ENCODE measurements at regions not wholly inside any gene's neighbourhood (a gene's known extent, or its start where the extent isn't known, plus 50 kb on each side); places are given as distances from the start of the nearest gene placed in this dataset.

GRCh38 chr16:64181271-64181925 is 940.5 kb downstream of the CDH11 start:
- no peaks in the 10 kb centered on the region for H3K27me3 ChIP-seq (ENCODE audit: low read length)
- no peak overlapping the region for H2AFZ ChIP-seq (ENCODE audit: low read length)
- no peak for DNase-seq
- no peaks in the 10 kb centered on the region for H4K20me1 ChIP-seq (ENCODE audit: insufficient read depth, low read depth, low read length)
- no peaks in the 10 kb centered on the region for H3K9me2 ChIP-seq (replicated peaks; ENCODE audit: insufficient read depth, low read length)
- peaks cover 22% of the 10 kb centered on the region for H3K9me3 ChIP-seq (ENCODE audit: low read length)
- H3K79me2 ChIP-seq (ENCODE audit: low read length): no peaks in the 10 kb centered on the region
- H3K36me3 ChIP-seq (ENCODE audit: insufficient read depth, low read length): peaks cover 12% of the 10 kb centered on the region
- no peak overlapping the region for H3K9ac ChIP-seq (ENCODE audit: low read length)
- peak overlapping the region; percentile 29; the same call in 1 of the 2 replicates for H3K27ac ChIP-seq (ENCODE audit: low read length)
- no peak overlapping the region for H3K4me3 ChIP-seq (ENCODE audit: low read length)
- H3K4me2 ChIP-seq (ENCODE audit: low read depth, low read length, poor library complexity, severe bottlenecking): no peak overlapping the region
- H3K4me1 ChIP-seq (ENCODE audit: low read length): peaks cover 28% of the 10 kb centered on the region

GRCh38 chr16:64180136-64180900 is 941.5 kb downstream of the CDH11 start:
- Histone ChIP-seq H3K9me2 (replicated peaks; ENCODE audit: insufficient read depth, low read length) (no peaks in the 10 kb centered on the region), H3K9ac (ENCODE audit: low read length) (no peak overlapping the region), H3K4me2 (ENCODE audit: low read depth, low read length, poor library complexity, severe bottlenecking) (no peak overlapping the region), H3K4me1 (ENCODE audit: low read length) (peaks cover 18% of the 10 kb centered on the region), H3K79me2 (ENCODE audit: low read length) (no peaks in the 10 kb centered on the region), H3K36me3 (ENCODE audit: insufficient read depth, low read length) (peaks cover 12% of the 10 kb centered on the region), H2AFZ (ENCODE audit: low read length) (no peak overlapping the region), H3K27me3 (ENCODE audit: low read length) (no peaks in the 10 kb centered on the region), H3K9me3 (ENCODE audit: low read length) (peaks cover 22% of the 10 kb centered on the region), H3K27ac (ENCODE audit: low read length) (peak overlapping the region; percentile 29; the same call in 1 of the 2 replicates), H3K4me3 (ENCODE audit: low read length) (no peak overlapping the region), H4K20me1 (ENCODE audit: insufficient read depth, low read depth, low read length) (no peaks in the 10 kb centered on the region)
- no peak for DNase-seq

- no peak overlapping the region for H3K4me3 ChIP-seq (ENCODE audit: low read length)
- H3K9me2 ChIP-seq (replicated peaks; ENCODE audit: insufficient read depth, low read length): no peaks in the 10 kb centered on the region
- peaks cover 14% of the 10 kb centered on the region for H3K9me3 ChIP-seq (ENCODE audit: low read length)
- H2AFZ ChIP-seq (ENCODE audit: low read length): 0 out of 2 replicates have a peak overlapping the region, but pooled peaks have one; percentile 27
- peak overlapping the region; percentile 68 for H3K4me2 ChIP-seq (ENCODE audit: low read depth, low read length, poor library complexity, severe bottlenecking)
- H3K9ac ChIP-seq (ENCODE audit: low read length): peak overlapping the region; percentile 76
- no peaks in the 10 kb centered on the region for H3K27me3 ChIP-seq (ENCODE audit: low read length)
- peak overlapping the region; percentile 98 for H3K27ac ChIP-seq (ENCODE audit: low read length)
- H3K79me2 ChIP-seq (ENCODE audit: low read length): no peaks in the 10 kb centered on the region
- no peaks in the 10 kb centered on the region for H4K20me1 ChIP-seq (ENCODE audit: insufficient read depth, low read depth, low read length)
- H3K36me3 ChIP-seq (ENCODE audit: insufficient read depth, low read length): peaks cover 2% of the 10 kb centered on the region
- peak; percentile 67 for DNase-seq
- H3K4me1 ChIP-seq (ENCODE audit: low read length): peaks cover 55% of the 10 kb centered on the region
Observed at GRCh38 chr16:64174327-64174726, 947.5 kb downstream of the CDH11 start.

- Histone ChIP-seq H4K20me1 (ENCODE audit: insufficient read depth, low read depth, low read length) (no peaks in the 10 kb centered on the region), H3K9ac (ENCODE audit: low read length) (peak overlapping the region; percentile 76), H3K4me1 (ENCODE audit: low read length) (peaks cover 69% of the 10 kb centered on the region), H3K9me3 (ENCODE audit: low read length) (no peaks in the 10 kb centered on the region), H3K4me3 (ENCODE audit: low read length) (peak overlapping the region; percentile 42), H3K9me2 (replicated peaks; ENCODE audit: insufficient read depth, low read length) (no peaks in the 10 kb centered on the region), H3K4me2 (ENCODE audit: low read depth, low read length, poor library complexity, severe bottlenecking) (peak overlapping the region; percentile 68), H3K27me3 (ENCODE audit: low read length) (no peaks in the 10 kb centered on the region), H3K36me3 (ENCODE audit: insufficient read depth, low read length) (no peaks in the 10 kb centered on the region), H3K79me2 (ENCODE audit: low read length) (no peaks in the 10 kb centered on the region), H3K27ac (ENCODE audit: low read length) (peak overlapping the region; percentile 98), H2AFZ (ENCODE audit: low read length) (no peak overlapping the region)
- peak; percentile 68 for DNase-seq
Observed at GRCh38 chr16:64172652-64173051, 949.2 kb downstream of the CDH11 start.

- Histone ChIP-seq H3K9me3 (ENCODE audit: low read length) (no peaks in the 10 kb centered on the region), H3K9ac (ENCODE audit: low read length) (peak overlapping the region; percentile 76), H2AFZ (ENCODE audit: low read length) (no peak overlapping the region), H3K4me2 (ENCODE audit: low read depth, low read length, poor library complexity, severe bottlenecking) (peak overlapping the region; percentile 68), H3K27me3 (ENCODE audit: low read length) (no peaks in the 10 kb centered on the region), H3K4me1 (ENCODE audit: low read length) (peaks cover 71% of the 10 kb centered on the region), H4K20me1 (ENCODE audit: insufficient read depth, low read depth, low read length) (no peaks in the 10 kb centered on the region), H3K79me2 (ENCODE audit: low read length) (no peaks in the 10 kb centered on the region), H3K9me2 (replicated peaks; ENCODE audit: insufficient read depth, low read length) (no peaks in the 10 kb centered on the region), H3K36me3 (ENCODE audit: insufficient read depth, low read length) (no peaks in the 10 kb centered on the region), H3K27ac (ENCODE audit: low read length) (peak overlapping the region; percentile 98), H3K4me3 (ENCODE audit: low read length) (peak overlapping the region; percentile 42)
- DNase-seq: peak; percentile 93
Observed at GRCh38 chr16:64172226-64172625, 949.6 kb downstream of the CDH11 start.

- H3K27ac ChIP-seq (ENCODE audit: low read length): peak overlapping the region; percentile 98
- peak overlapping the region; percentile 68 for H3K4me2 ChIP-seq (ENCODE audit: low read depth, low read length, poor library complexity, severe bottlenecking)
- H4K20me1 ChIP-seq (ENCODE audit: insufficient read depth, low read depth, low read length): no peaks in the 10 kb centered on the region
- no peaks in the 10 kb centered on the region for H3K9me3 ChIP-seq (ENCODE audit: low read length)
- H2AFZ ChIP-seq (ENCODE audit: low read length): no peak overlapping the region
- H3K4me3 ChIP-seq (ENCODE audit: low read length): peak overlapping the region; percentile 34; the same call in 1 of the 2 replicates
- DNase-seq: peak; percentile 63
- H3K27me3 ChIP-seq (ENCODE audit: low read length): no peaks in the 10 kb centered on the region
- H3K9ac ChIP-seq (ENCODE audit: low read length): peak overlapping the region; percentile 76
- no peaks in the 10 kb centered on the region for H3K36me3 ChIP-seq (ENCODE audit: insufficient read depth, low read length)
- H3K4me1 ChIP-seq (ENCODE audit: low read length): peaks cover 76% of the 10 kb centered on the region
- no peaks in the 10 kb centered on the region for H3K9me2 ChIP-seq (replicated peaks; ENCODE audit: insufficient read depth, low read length)
- no peaks in the 10 kb centered on the region for H3K79me2 ChIP-seq (ENCODE audit: low read length)
Observed at GRCh38 chr16:64171632-64172031, 950.2 kb downstream of the CDH11 start.

- Histone ChIP-seq H3K4me3 (ENCODE audit: low read length) (no peak overlapping the region), H3K9ac (ENCODE audit: low read length) (0 out of 2 replicates have a peak overlapping the region, but pooled peaks have one; percentile 1), H3K4me2 (ENCODE audit: low read depth, low read length, poor library complexity, severe bottlenecking) (no peak overlapping the region), H3K4me1 (ENCODE audit: low read length) (peaks cover 60% of the 10 kb centered on the region), H4K20me1 (ENCODE audit: insufficient read depth, low read depth, low read length) (no peaks in the 10 kb centered on the region), H3K27me3 (ENCODE audit: low read length) (no peaks in the 10 kb centered on the region), H3K9me3 (ENCODE audit: low read length) (no peaks in the 10 kb centered on the region), H3K9me2 (replicated peaks; ENCODE audit: insufficient read depth, low read length) (no peaks in the 10 kb centered on the region), H3K79me2 (ENCODE audit: low read length) (no peaks in the 10 kb centered on the region), H3K27ac (ENCODE audit: low read length) (peak overlapping the region; percentile 65), H2AFZ (ENCODE audit: low read length) (peak overlapping the region; percentile 11; the same call in 1 of the 2 replicates), H3K36me3 (ENCODE audit: insufficient read depth, low read length) (no peaks in the 10 kb centered on the region)
- no peak for DNase-seq
Observed at GRCh38 chr16:64168371-64168770, 953.5 kb downstream of the CDH11 start.

GRCh38 chr16:64167936-64168335 is 953.9 kb downstream of the CDH11 start:
- Histone ChIP-seq H3K27me3 (ENCODE audit: low read length) (no peaks in the 10 kb centered on the region), H3K79me2 (ENCODE audit: low read length) (no peaks in the 10 kb centered on the region)

More at GRCh38 chr16:64167936-64168335, 953.9 kb downstream of the CDH11 start:
- Histone ChIP-seq H3K27ac (ENCODE audit: low read length) (peak overlapping the region; percentile 65), H3K4me3 (ENCODE audit: low read length) (no peak overlapping the region), H3K4me1 (ENCODE audit: low read length) (peaks cover 60% of the 10 kb centered on the region), H3K36me3 (ENCODE audit: insufficient read depth, low read length) (no peaks in the 10 kb centered on the region), H4K20me1 (ENCODE audit: insufficient read depth, low read depth, low read length) (no peaks in the 10 kb centered on the region), H2AFZ (ENCODE audit: low read length) (peak overlapping the region; percentile 11; the same call in 1 of the 2 replicates), H3K9me2 (replicated peaks; ENCODE audit: insufficient read depth, low read length) (no peaks in the 10 kb centered on the region), H3K4me2 (ENCODE audit: low read depth, low read length, poor library complexity, severe bottlenecking) (no peak overlapping the region), H3K9me3 (ENCODE audit: low read length) (no peaks in the 10 kb centered on the region), H3K9ac (ENCODE audit: low read length) (0 out of 2 replicates have a peak overlapping the region, but pooled peaks have one; percentile 1)
- DNase-seq: no peak

All from Karpas-422 (cell line).